Ectodermal cell (in vitro differentiated cells): ENCODE measurements at regions not wholly inside any gene's neighbourhood (a gene's known extent, or its start where the extent isn't known, plus 50 kb on each side); places are given as distances from the start of the nearest gene placed in this dataset.
"Not testable (repeated sequence)": the region's sequence is repeated elsewhere in the genome, so short reads cannot be mapped to it uniquely, and the experiment has no call there.

Experiments used
- H3K27ac ChIP-seq: 2 replicates; pipeline ENCODE4 v1.7.0; 2013; ENCODE audit warnings: mild to moderate bottlenecking, low read depth, low read length; ENCODE audit not compliant: insufficient read depth, poor library complexity, severe bottlenecking
- H3K27me3 ChIP-seq: 2 replicates; pipeline ENCODE4 v1.7.0; 2013; ENCODE audit warnings: mild to moderate bottlenecking, low read length; ENCODE audit not compliant: insufficient read depth, control insufficient read depth, poor library complexity, severe bottlenecking
- H3K36me3 ChIP-seq: one replicate; pipeline ENCODE4 v1.7.0; 2013; ENCODE audit warnings: low read length; ENCODE audit not compliant: control insufficient read depth, insufficient read depth
- H3K4me1 ChIP-seq: one replicate; pipeline ENCODE4 v1.7.0; 2013; ENCODE audit warnings: low read length; ENCODE audit not compliant: control insufficient read depth, insufficient read depth
- H3K4me3 ChIP-seq: 2 replicates; pipeline ENCODE4 v1.7.0; 2013; ENCODE audit warnings: low read depth, low read length, control low read depth; ENCODE audit not compliant: insufficient read depth
- H3K9me3 ChIP-seq: 2 replicates; pipeline ENCODE4 v1.7.0; 2013; ENCODE audit warnings: mild to moderate bottlenecking, low read length, moderate library complexity; ENCODE audit not compliant: control insufficient read depth
- WGBS, 2 experiments: methylation state at CpG; one replicate each; pipeline ENCODE4 v1.1.7; 2013; ENCODE audit warnings: missing lambda C conversion rate in 2 of 2; 5-methylcytosine and 5-hydroxymethylcytosine counted together

- no peak overlapping the region for H3K27ac ChIP-seq
- H3K4me3 ChIP-seq: no peak overlapping the region
- no peaks in the 10 kb centered on the region for H3K4me1 ChIP-seq
- H3K27me3 ChIP-seq: no peaks in the 10 kb centered on the region
- H3K36me3 ChIP-seq: no peaks in the 10 kb centered on the region
- 75% methylated on average over 1 of the region's 1 CpG; no CpG with 5 or more reads in 1 of the 2 experiments for WGBS, 2 experiments
- no peaks in the 10 kb centered on the region for H3K9me3 ChIP-seq
Observed at GRCh38 chr1:164433818-164434170, 125.2 kb upstream of the PBX1 start.

DNA sequence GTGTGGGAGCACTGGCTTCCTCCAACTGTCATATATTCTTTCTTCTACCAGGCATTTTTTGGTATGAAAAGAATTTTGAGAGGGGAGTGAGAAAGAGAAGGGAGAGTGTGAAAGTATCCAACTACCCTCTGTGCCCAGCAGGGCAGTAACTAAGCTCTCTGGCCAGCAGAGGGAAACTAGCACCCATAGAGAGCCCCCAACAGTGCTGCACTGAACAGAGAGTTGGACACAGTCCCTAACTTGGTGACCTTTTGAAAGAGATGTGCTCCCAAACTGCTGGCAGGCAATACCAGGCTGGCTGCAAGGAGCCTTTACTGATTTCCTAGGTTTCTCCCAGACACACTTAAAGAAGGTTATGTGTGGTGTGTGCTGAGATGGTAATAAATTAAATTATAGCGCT is 118.8 kb upstream of the PBX1 start:
- no peak overlapping the region for H3K4me3 ChIP-seq
- H3K9me3 ChIP-seq: no peaks in the 10 kb centered on the region
- H3K27me3 ChIP-seq: no peaks in the 10 kb centered on the region
- WGBS, 2 experiments: 100% methylated on average over 1 of the region's 1 CpG; no CpG with 5 or more reads in 1 of the 2 experiments
- no peaks in the 10 kb centered on the region for H3K36me3 ChIP-seq
- no peak overlapping the region for H3K27ac ChIP-seq
- peaks cover 8% of the 10 kb centered on the region for H3K4me1 ChIP-seq

- Histone ChIP-seq H3K4me3 (no peak overlapping the region), H3K27ac (no peak overlapping the region), H3K27me3 (no peaks in the 10 kb centered on the region), H3K36me3 (no peaks in the 10 kb centered on the region), H3K9me3 (no peaks in the 10 kb centered on the region), H3K4me1 (peaks cover 8% of the 10 kb centered on the region)
- 100% methylated on average over 1 of the region's 1 CpG; no CpG with 5 or more reads in 1 of the 2 experiments for WGBS, 2 experiments
Observed at GRCh38 chr1:164443166-164443565, 115.8 kb upstream of the PBX1 start.

GRCh38 chr1:164443836-164444235 is 115.1 kb upstream of the PBX1 start:
- Histone ChIP-seq H3K9me3 (no peaks in the 10 kb centered on the region), H3K4me3 (no peak overlapping the region), H3K27me3 (no peaks in the 10 kb centered on the region), H3K4me1 (peaks cover 8% of the 10 kb centered on the region), H3K36me3 (no peaks in the 10 kb centered on the region), H3K27ac (no peak overlapping the region)
- WGBS, 2 experiments: 100% methylated on average over 1 of the region's 1 CpG

DNA sequence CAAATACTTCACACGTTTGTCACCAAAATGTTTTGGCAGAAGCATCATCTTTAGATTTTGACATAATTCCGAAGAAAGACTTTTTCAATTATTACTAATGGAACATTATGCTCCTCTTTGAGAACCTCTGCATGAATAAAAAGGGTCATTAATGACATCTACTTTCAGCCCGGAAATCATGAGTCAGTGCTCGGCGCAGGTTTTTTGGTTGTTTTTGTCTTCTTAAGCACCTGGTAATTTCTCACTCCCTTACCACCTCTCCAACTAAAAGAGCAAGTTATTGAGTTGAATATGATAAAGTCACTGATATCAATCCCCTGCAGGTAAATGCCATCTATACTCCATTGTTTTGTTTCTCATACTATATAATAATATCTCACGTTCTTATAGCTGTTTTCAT is 113.0 kb upstream of the PBX1 start:
- Histone ChIP-seq H3K36me3 (no peaks in the 10 kb centered on the region), H3K4me1 (no peaks in the 10 kb centered on the region), H3K9me3 (no peaks in the 10 kb centered on the region), H3K27ac (no peak overlapping the region), H3K27me3 (no peaks in the 10 kb centered on the region), H3K4me3 (no peak overlapping the region)
- 96 to 100% methylated on average over 6 of the region's 6 CpGs for WGBS, 2 experiments

DNA sequence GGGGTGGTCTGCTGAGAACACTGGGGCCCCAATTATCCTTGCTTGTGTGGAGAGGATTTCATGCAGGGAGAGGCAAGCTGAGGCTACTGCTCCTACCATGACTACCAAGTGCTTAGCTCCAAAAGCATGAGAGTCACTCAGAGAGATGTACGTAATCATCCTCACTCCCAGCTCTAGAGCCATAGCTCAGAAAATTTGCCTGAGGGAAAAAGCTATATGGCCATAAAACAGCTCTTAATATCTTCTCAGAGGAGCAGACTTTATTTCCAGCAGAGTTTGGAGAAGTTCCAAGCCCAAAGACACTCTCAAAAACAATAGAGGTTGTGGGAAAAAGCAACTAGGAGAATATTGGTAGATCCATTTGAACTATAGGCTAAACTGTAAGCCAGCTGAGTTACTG is 106.4 kb upstream of the PBX1 start:
- H3K36me3 ChIP-seq: no peaks in the 10 kb centered on the region
- WGBS, 2 experiments: 95 to 100% methylated on average over 1 of the region's 1 CpG
- no peak overlapping the region for H3K27ac ChIP-seq
- no peaks in the 10 kb centered on the region for H3K27me3 ChIP-seq
- H3K9me3 ChIP-seq: no peaks in the 10 kb centered on the region
- H3K4me3 ChIP-seq: no peak overlapping the region
- no peaks in the 10 kb centered on the region for H3K4me1 ChIP-seq

- Histone ChIP-seq H3K4me3 (no peak overlapping the region), H3K9me3 (no peaks in the 10 kb centered on the region), H3K36me3 (no peaks in the 10 kb centered on the region), H3K4me1 (no peaks in the 10 kb centered on the region), H3K27ac (no peak overlapping the region), H3K27me3 (no peaks in the 10 kb centered on the region)
- 80% methylated on average over 1 of the region's 1 CpG; no CpG with 5 or more reads in 1 of the 2 experiments for WGBS, 2 experiments
Observed at GRCh38 chr1:164456272-164456671, 102.7 kb upstream of the PBX1 start.

DNA sequence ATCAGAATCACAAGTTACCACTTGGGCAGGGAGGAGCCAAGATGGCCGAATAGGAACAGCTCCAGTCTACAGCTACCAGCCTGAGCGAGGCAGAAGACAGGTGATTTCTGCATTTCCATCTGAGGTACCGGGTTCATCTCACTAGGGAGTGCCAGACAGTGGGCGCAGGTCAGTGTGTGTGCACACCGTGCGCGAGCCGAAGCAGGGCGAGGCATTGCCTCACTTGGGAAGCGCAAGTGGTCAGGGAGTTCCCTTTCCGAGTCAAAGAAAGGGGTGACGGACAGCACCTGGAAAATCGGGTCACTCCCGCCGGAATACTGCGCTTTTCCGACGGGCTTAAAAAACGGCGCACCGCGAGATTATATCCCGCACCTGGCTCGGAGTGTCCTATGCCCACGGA is 99.8 kb upstream of the PBX1 start:
- not testable (repeated sequence) for H3K9me3 ChIP-seq, H3K27ac ChIP-seq, H3K36me3 ChIP-seq, H3K4me1 ChIP-seq, H3K27me3 ChIP-seq, H3K4me3 ChIP-seq
- WGBS, 2 experiments: 90 to 93% methylated on average over 25 of the region's 25 CpGs

DNA sequence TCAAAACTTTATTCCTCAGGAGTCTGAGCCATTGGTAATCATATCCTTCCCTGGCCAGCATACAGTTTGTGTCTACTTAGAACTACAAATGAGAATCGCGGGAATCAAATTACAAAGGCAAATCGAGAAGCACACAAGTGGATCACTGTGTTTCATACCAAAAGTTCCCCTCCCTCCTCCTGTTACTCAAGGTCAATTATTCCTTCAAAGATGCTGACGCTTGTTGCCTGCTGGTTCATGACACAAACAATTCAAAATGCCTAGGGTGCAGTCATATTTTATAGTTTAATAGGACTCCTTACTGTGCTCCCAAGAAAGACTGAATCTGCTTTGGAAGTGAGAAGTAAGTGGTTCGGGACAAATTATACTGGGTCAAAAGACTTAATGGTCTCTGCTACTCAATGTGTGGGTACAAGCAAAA is 93.0 kb upstream of the PBX1 start:
- H3K4me1 ChIP-seq: no peaks in the 10 kb centered on the region
- no peaks in the 10 kb centered on the region for H3K27me3 ChIP-seq
- WGBS, 2 experiments: 94 to 96% methylated on average over 5 of the region's 5 CpGs
- H3K4me3 ChIP-seq: no peak overlapping the region
- H3K36me3 ChIP-seq: no peaks in the 10 kb centered on the region
- H3K9me3 ChIP-seq: no peaks in the 10 kb centered on the region
- no peak overlapping the region for H3K27ac ChIP-seq

DNA sequence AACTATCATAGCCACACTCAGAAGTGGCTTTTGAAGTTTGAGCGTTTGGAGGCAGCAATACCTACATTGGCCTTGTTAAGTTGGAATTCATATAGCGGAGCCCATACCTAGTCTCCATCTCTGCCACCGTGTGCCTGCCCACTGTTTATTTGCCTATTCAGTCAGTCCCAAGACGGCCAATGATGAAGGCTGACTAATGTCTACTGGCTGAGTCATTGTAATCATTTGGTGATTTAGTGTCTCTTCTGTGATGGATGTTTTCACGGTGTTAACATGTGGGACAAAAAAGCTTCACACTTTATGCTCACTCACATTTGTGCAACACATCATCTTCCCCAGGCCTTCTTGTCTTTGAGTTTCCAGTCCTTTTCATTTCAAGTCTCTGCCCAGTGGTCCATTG is 92.6 kb upstream of the PBX1 start:
- Histone ChIP-seq H3K9me3 (no peaks in the 10 kb centered on the region), H3K4me3 (no peak overlapping the region), H3K27me3 (no peaks in the 10 kb centered on the region), H3K4me1 (no peaks in the 10 kb centered on the region), H3K27ac (no peak overlapping the region), H3K36me3 (no peaks in the 10 kb centered on the region)
- 92 to 95% methylated on average over 5 of the region's 5 CpGs for WGBS, 2 experiments

DNA sequence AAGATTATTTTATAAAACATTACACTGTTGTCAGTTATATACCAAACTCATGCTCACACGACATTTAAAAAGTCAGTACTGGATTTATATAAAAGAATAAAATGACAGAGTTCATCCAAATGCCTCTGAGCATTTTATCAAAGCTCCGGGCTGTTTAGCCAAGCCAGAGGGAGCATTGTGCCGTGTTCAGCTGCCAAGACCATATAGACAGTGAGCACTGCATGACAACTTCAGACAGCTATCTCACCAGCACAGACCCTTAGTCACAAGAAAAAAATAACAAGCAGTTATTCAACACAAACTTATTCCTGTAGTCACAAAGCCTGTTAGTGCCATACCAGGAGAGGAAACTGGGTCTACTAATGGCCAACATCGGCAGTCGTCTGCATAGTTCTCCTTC is 88.0 kb upstream of the PBX1 start:
- H3K4me1 ChIP-seq: no peaks in the 10 kb centered on the region
- WGBS, 2 experiments: 77 to 86% methylated on average over 4 to 5 of the region's 5 CpGs
- no peaks in the 10 kb centered on the region for H3K9me3 ChIP-seq
- no peak overlapping the region for H3K27ac ChIP-seq
- no peak overlapping the region for H3K4me3 ChIP-seq
- no peaks in the 10 kb centered on the region for H3K27me3 ChIP-seq
- no peaks in the 10 kb centered on the region for H3K36me3 ChIP-seq
